GM23338 (cell line): ENCODE measurements at regions not wholly inside any gene's neighbourhood (a gene's known extent, or its start where the extent isn't known, plus 50 kb on each side); places are given as distances from the start of the nearest gene placed in this dataset.

Experiments used
- ATAC-seq: fragments of 200-7000 bp; cut with Tn5 transposase; 3 replicates; pipeline ENCODE4 v1.9.1; 2020
- DNase-seq: peaks from one replicate; pipeline ENCODE4 v3.0.0-alpha.2; 2015; ENCODE audit warnings: low spot score
- H2AFZ ChIP-seq: fragments of 200-600 bp; sonication (generic); 2 replicates; pipeline ENCODE4 v1.8.0; 2016; ENCODE audit warnings: antibody characterized with exemption, mild to moderate bottlenecking, moderate library complexity
- H3F3A ChIP-seq: fragments of 200-600 bp; sonication (generic); replicated peaks from 2 replicates; pipeline ENCODE4 v1.8.0; 2017; ENCODE audit warnings: antibody characterized with exemption, mixed run types, low read depth
- H3K27ac ChIP-seq: fragments of 200-600 bp; sonication (generic); 2 replicates; pipeline ENCODE4 v1.6.1; 2016; ENCODE audit warnings: low read depth
- H3K27me3 ChIP-seq: fragments of 200-600 bp; sonication (generic); 2 replicates; pipeline ENCODE4 v1.8.0; 2016; ENCODE audit warnings: mild to moderate bottlenecking, mixed run types, moderate library complexity; ENCODE audit not compliant: insufficient read depth
- H3K36me3 ChIP-seq: fragments of 200-600 bp; sonication (generic); 2 replicates; pipeline ENCODE4 v1.8.0; 2016; ENCODE audit warnings: mild to moderate bottlenecking; ENCODE audit not compliant: insufficient read depth
- H3K4me1 ChIP-seq: fragments of 200-600 bp; sonication (generic); 2 replicates; pipeline ENCODE4 v1.8.0; 2016; ENCODE audit warnings: mild to moderate bottlenecking, moderate library complexity; ENCODE audit not compliant: insufficient read depth
- H3K4me2 ChIP-seq: fragments of 200-600 bp; sonication (generic); 2 replicates; pipeline ENCODE4 v1.7.1; 2017; ENCODE audit warnings: mixed run types
- H3K4me3 ChIP-seq: fragments of 200-600 bp; sonication (generic); 2 replicates; pipeline ENCODE4 v1.6.1; 2016; ENCODE audit warnings: mixed run types
- H3K79me2 ChIP-seq: fragments of 200-600 bp; sonication (generic); replicated peaks from 2 replicates; pipeline ENCODE4 v1.8.0; 2017; ENCODE audit warnings: mild to moderate bottlenecking; ENCODE audit not compliant: insufficient read depth
- H3K9me2 ChIP-seq: fragments of 200-600 bp; sonication (generic); 2 replicates; pipeline ENCODE4 v1.8.0; 2017; ENCODE audit not compliant: insufficient read depth
- H4K20me1 ChIP-seq: fragments of 200-600 bp; sonication (generic); replicated peaks from 2 replicates; pipeline ENCODE4 v1.8.0; 2017; ENCODE audit warnings: mild to moderate bottlenecking; ENCODE audit not compliant: insufficient read depth
- H3K27ac Mint-ChIP-seq: 2 replicates; pipeline ENCODE4 v1.8.0; 2020; ENCODE audit warnings: inconsistent platforms, mild to moderate bottlenecking, moderate library complexity, mixed read lengths
- H3K27me3 Mint-ChIP-seq: 3 replicates; pipeline ENCODE4 v1.8.0; 2022; ENCODE audit warnings: low read depth, mild to moderate bottlenecking, moderate library complexity, mixed read lengths, inconsistent platforms; ENCODE audit not compliant: insufficient read depth, poor library complexity
- H3K36me3 Mint-ChIP-seq: 3 replicates; pipeline ENCODE4 v1.8.0; 2021; ENCODE audit warnings: low read depth, mild to moderate bottlenecking, inconsistent platforms, moderate library complexity, mixed read lengths
- H3K4me1 Mint-ChIP-seq: 3 replicates; pipeline ENCODE4 v1.8.0; 2020; ENCODE audit warnings: mild to moderate bottlenecking, inconsistent platforms, mixed read lengths
- H3K4me3 Mint-ChIP-seq: 3 replicates; pipeline ENCODE4 v1.8.0; 2021; ENCODE audit warnings: moderate library complexity, mild to moderate bottlenecking, inconsistent platforms, mixed read lengths
- H3K9me3 Mint-ChIP-seq: 3 replicates; pipeline ENCODE4 v1.8.0; 2020; ENCODE audit warnings: moderate library complexity, mild to moderate bottlenecking, inconsistent platforms, mixed read lengths
- CREB1 ChIP-seq: fragments of 250-450 bp; sonication (Bioruptor Pico); IDR thresholded peaks from 2 replicates; pipeline ENCODE4 v1.5.0; 2020; ENCODE audit warnings: low read depth, mild to moderate bottlenecking, moderate library complexity
- ETS1 ChIP-seq: IDR thresholded peaks from 2 replicates; pipeline ENCODE4 v1.6.1; 2016; ENCODE audit warnings: antibody characterized with exemption
- EZH2 ChIP-seq: fragments of 200-600 bp; sonication (generic); IDR thresholded peaks from one replicate; pipeline ENCODE4 v1.8.0; 2017; ENCODE audit warnings: antibody characterized with exemption, mild to moderate bottlenecking, low read depth; ENCODE audit not compliant: unreplicated experiment
- EZH2phosphoT487 ChIP-seq: fragments of 200-600 bp; sonication (generic); IDR thresholded peaks from one replicate; pipeline ENCODE4 v1.8.1; 2018; ENCODE audit warnings: antibody characterized with exemption; ENCODE audit not compliant: unreplicated experiment
- JUNB ChIP-seq: IDR thresholded peaks from one replicate; pipeline ENCODE4 v1.6.1; 2016; ENCODE audit warnings: antibody characterized with exemption; ENCODE audit not compliant: unreplicated experiment
- NANOG ChIP-seq: IDR thresholded peaks from 2 replicates; pipeline ENCODE4 v1.6.1; 2016; ENCODE audit warnings: antibody characterized with exemption, borderline replicate concordance
- STAT1 ChIP-seq: IDR thresholded peaks from one replicate; pipeline ENCODE4 v1.6.1; 2016; ENCODE audit warnings: antibody characterized with exemption; ENCODE audit not compliant: unreplicated experiment
- ZNF114 ChIP-seq: fragments of 250-450 bp; sonication (Bioruptor Pico); IDR thresholded peaks from 2 replicates; pipeline ENCODE4 v1.5.0; 2020; ENCODE audit warnings: mild to moderate bottlenecking, moderate library complexity
- ZNF331 ChIP-seq: fragments of 250-450 bp; sonication (Bioruptor Pico); IDR thresholded peaks from 2 replicates; pipeline ENCODE4 v1.5.0; 2020; ENCODE audit warnings: low read depth, mild to moderate bottlenecking, moderate library complexity
- TF ChIP-seq, protein P1 (sequence below): IDR thresholded peaks from one replicate; pipeline ENCODE4 v1.6.1; 2018; ENCODE audit warnings: antibody characterized with exemption; ENCODE audit not compliant: unreplicated experiment
- TF ChIP-seq, protein P2 (sequence below), 2 experiments: fragments of 200-600 bp in 1 of 2; sonication (generic) in 1 of 2; conservative IDR thresholded peaks; 2 replicates each; pipeline versions ENCODE4 v1.5.1 to v1.6.1; 2016 to 2017; ENCODE audit warnings: antibody characterized with exemption in 2 of 2, low read depth in 2 of 2, mild to moderate bottlenecking in 2 of 2, moderate library complexity in 1 of 2

DNA sequence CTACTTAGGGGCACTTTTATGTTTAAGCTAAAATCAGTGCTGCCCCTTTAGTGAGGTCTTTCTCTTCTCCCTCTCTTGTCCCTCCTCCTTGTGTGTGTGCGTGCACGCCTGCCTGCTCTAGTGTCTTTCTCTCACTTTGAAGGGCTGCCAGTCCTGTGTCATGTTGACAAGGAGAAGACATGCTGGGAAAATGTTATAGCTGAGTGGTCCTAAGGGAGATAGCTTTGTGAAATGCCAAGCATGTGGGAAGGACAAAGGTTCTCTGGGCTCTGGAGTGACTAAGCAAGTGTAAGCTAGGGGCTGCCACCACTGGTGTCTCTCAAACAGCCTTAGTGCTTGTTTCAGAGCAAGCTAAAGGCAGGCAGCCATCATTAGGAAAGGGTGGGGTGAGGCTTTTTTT is 108.4 kb downstream of the EMP1 start:
- no peaks in the 10 kb centered on the region for H3K36me3 Mint-ChIP-seq
- H3K27ac ChIP-seq: no peak overlapping the region
- H3K27me3 ChIP-seq: no peaks in the 10 kb centered on the region
- H3K4me3 ChIP-seq: no peak overlapping the region
- H3F3A ChIP-seq: no peaks in the 10 kb centered on the region
- H3K4me1 Mint-ChIP-seq: no peaks in the 10 kb centered on the region
- DNase-seq (no peak), ATAC-seq (no peak)
- H3K9me2 ChIP-seq: peaks cover 12% of the 10 kb centered on the region
- no peaks in the 10 kb centered on the region for H3K79me2 ChIP-seq
- H2AFZ ChIP-seq: peak overlapping the region; percentile 38; the same call in 1 of the 2 replicates
- H3K27me3 Mint-ChIP-seq: peaks cover 2% of the 10 kb centered on the region
- H3K4me1 ChIP-seq: no peaks in the 10 kb centered on the region
- no peak overlapping the region for H3K4me3 Mint-ChIP-seq
- H3K9me3 Mint-ChIP-seq: no peaks in the 10 kb centered on the region; the same call in 1 of the 3 replicates
- no peak overlapping the region for H3K4me2 ChIP-seq
- no peaks in the 10 kb centered on the region for H4K20me1 ChIP-seq
- H3K36me3 ChIP-seq: no peaks in the 10 kb centered on the region
- TF ChIP-seq JUNB: no peak
- no peak overlapping the region for H3K27ac Mint-ChIP-seq

DNA sequence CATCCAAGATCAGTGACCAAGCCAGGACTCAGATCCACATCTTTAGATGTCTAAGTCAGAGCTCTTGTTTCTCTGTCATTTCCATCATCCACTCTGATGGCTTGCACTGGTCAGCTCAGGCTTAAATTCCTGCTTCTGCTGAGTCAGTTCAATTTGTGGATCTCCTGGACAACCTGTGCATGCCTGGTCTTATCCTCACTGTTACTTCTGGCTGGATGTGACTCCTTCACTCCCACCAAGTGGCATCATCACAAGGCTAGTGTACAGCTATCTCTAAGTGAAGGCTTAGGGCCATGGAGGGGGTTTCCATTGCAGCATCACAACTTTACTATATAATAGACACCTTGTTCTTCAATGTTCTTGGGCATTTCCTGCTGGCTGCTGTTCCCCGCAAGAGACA is 102.9 kb downstream of the EMP1 start:
- no peaks in the 10 kb centered on the region for H3K4me1 ChIP-seq
- no peaks in the 10 kb centered on the region for H3K79me2 ChIP-seq
- H3F3A ChIP-seq: no peaks in the 10 kb centered on the region
- no peaks in the 10 kb centered on the region for H3K27me3 ChIP-seq
- ATAC-seq: no peak
- no peaks in the 10 kb centered on the region for H3K36me3 ChIP-seq
- H4K20me1 ChIP-seq: no peaks in the 10 kb centered on the region
- Mint-ChIP-seq H3K27ac (no peak overlapping the region), H3K27me3 (no peaks in the 10 kb centered on the region), H3K4me3 (no peak overlapping the region), H3K36me3 (no peaks in the 10 kb centered on the region), H3K4me1 (no peaks in the 10 kb centered on the region), H3K9me3 (no peaks in the 10 kb centered on the region; the same call in 1 of the 3 replicates)
- no peak overlapping the region for H3K4me2 ChIP-seq
- H2AFZ ChIP-seq: no peak overlapping the region
- DNase-seq: no peak
- H3K4me3 ChIP-seq: no peak overlapping the region
- H3K9me2 ChIP-seq: peaks cover 11% of the 10 kb centered on the region
- no peak overlapping the region for H3K27ac ChIP-seq
- TF ChIP-seq CREB1 (CRISPR knock-in tag) (no peak), ETS1 (no peak), JUNB (no peak), STAT1 (no peak), ZNF114 (CRISPR knock-in tag) (no peak), EZH2 (no peak), EZH2phosphoT487 (no peak), ZNF331 (no peak), NANOG (no peak)
- TF ChIP-seq, protein P1, sequence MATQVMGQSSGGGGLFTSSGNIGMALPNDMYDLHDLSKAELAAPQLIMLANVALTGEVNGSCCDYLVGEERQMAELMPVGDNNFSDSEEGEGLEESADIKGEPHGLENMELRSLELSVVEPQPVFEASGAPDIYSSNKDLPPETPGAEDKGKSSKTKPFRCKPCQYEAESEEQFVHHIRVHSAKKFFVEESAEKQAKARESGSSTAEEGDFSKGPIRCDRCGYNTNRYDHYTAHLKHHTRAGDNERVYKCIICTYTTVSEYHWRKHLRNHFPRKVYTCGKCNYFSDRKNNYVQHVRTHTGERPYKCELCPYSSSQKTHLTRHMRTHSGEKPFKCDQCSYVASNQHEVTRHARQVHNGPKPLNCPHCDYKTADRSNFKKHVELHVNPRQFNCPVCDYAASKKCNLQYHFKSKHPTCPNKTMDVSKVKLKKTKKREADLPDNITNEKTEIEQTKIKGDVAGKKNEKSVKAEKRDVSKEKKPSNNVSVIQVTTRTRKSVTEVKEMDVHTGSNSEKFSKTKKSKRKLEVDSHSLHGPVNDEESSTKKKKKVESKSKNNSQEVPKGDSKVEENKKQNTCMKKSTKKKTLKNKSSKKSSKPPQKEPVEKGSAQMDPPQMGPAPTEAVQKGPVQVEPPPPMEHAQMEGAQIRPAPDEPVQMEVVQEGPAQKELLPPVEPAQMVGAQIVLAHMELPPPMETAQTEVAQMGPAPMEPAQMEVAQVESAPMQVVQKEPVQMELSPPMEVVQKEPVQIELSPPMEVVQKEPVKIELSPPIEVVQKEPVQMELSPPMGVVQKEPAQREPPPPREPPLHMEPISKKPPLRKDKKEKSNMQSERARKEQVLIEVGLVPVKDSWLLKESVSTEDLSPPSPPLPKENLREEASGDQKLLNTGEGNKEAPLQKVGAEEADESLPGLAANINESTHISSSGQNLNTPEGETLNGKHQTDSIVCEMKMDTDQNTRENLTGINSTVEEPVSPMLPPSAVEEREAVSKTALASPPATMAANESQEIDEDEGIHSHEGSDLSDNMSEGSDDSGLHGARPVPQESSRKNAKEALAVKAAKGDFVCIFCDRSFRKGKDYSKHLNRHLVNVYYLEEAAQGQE: no peak
- TF ChIP-seq, protein P2, sequence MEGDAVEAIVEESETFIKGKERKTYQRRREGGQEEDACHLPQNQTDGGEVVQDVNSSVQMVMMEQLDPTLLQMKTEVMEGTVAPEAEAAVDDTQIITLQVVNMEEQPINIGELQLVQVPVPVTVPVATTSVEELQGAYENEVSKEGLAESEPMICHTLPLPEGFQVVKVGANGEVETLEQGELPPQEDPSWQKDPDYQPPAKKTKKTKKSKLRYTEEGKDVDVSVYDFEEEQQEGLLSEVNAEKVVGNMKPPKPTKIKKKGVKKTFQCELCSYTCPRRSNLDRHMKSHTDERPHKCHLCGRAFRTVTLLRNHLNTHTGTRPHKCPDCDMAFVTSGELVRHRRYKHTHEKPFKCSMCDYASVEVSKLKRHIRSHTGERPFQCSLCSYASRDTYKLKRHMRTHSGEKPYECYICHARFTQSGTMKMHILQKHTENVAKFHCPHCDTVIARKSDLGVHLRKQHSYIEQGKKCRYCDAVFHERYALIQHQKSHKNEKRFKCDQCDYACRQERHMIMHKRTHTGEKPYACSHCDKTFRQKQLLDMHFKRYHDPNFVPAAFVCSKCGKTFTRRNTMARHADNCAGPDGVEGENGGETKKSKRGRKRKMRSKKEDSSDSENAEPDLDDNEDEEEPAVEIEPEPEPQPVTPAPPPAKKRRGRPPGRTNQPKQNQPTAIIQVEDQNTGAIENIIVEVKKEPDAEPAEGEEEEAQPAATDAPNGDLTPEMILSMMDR (conservative IDR thresholded peaks at IDR 0.05; ENCODE audit: low read depth in 2 of 2): no peak
